GM23248 (cell line): ENCODE measurements at regions not wholly inside any gene's neighbourhood (a gene's known extent, or its start where the extent isn't known, plus 50 kb on each side); places are given as distances from the start of the nearest gene placed in this dataset.
A peak's percentile ranks its signal among the peaks of the same experiment; 100 is the strongest.

Experiments used
- DNase-seq: peaks from one replicate; pipeline ENCODE4 v3.0.0-alpha.2; 2015
- H2AFZ ChIP-seq: fragments of 200-600 bp; sonication (generic); 2 replicates; pipeline ENCODE4 v1.6.1; 2016; ENCODE audit warnings: antibody characterized with exemption
- H3F3A ChIP-seq: fragments of 200-600 bp; sonication (generic); 2 replicates; pipeline ENCODE4 v1.6.1; 2016; ENCODE audit warnings: mild to moderate bottlenecking, antibody characterized with exemption, mixed run types; ENCODE audit not compliant: insufficient read depth
- H3K27ac ChIP-seq: fragments of 200-600 bp; sonication (generic); 2 replicates; pipeline ENCODE4 v1.5.1; 2016; ENCODE audit warnings: mild to moderate bottlenecking
- H3K27me3 ChIP-seq: fragments of 200-600 bp; sonication (generic); replicated peaks from 2 replicates; pipeline ENCODE4 v1.6.1; 2016; ENCODE audit warnings: mild to moderate bottlenecking; ENCODE audit not compliant: insufficient read depth
- H3K36me3 ChIP-seq: fragments of 200-600 bp; sonication (generic); 2 replicates; pipeline ENCODE4 v1.6.1; 2016; ENCODE audit warnings: low read depth, mild to moderate bottlenecking
- H3K4me1 ChIP-seq: fragments of 200-600 bp; sonication (generic); 2 replicates; pipeline ENCODE4 v1.6.1; 2016; ENCODE audit warnings: mild to moderate bottlenecking; ENCODE audit not compliant: insufficient read depth
- H3K4me2 ChIP-seq: fragments of 200-600 bp; sonication (generic); one replicate; pipeline ENCODE4 v1.6.1; 2016; ENCODE audit warnings: mild to moderate bottlenecking; ENCODE audit not compliant: unreplicated experiment
- H3K4me3 ChIP-seq: fragments of 200-600 bp; sonication (generic); 2 replicates; pipeline ENCODE4 v1.5.1; 2016; ENCODE audit warnings: mild to moderate bottlenecking
- H3K79me2 ChIP-seq: fragments of 200-600 bp; sonication (generic); 2 replicates; pipeline ENCODE4 v1.6.1; 2016; ENCODE audit warnings: mild to moderate bottlenecking; ENCODE audit not compliant: insufficient read depth
- H3K9ac ChIP-seq: fragments of 200-600 bp; sonication (generic); 2 replicates; pipeline ENCODE4 v1.6.1; 2016; ENCODE audit warnings: mild to moderate bottlenecking
- H3K9me2 ChIP-seq: fragments of 200-600 bp; sonication (generic); 2 replicates; pipeline ENCODE4 v1.6.1; 2016; ENCODE audit warnings: mixed run types, mild to moderate bottlenecking, moderate library complexity; ENCODE audit not compliant: insufficient read depth
- H3K9me3 ChIP-seq: fragments of 200-600 bp; sonication (generic); one replicate; pipeline ENCODE4 v1.6.1; 2017; ENCODE audit warnings: low read depth
- H4K20me1 ChIP-seq: fragments of 200-600 bp; sonication (generic); 2 replicates; pipeline ENCODE4 v1.6.0; 2016; ENCODE audit not compliant: insufficient read depth
- EZH2 ChIP-seq: fragments of 200-600 bp; sonication (generic); IDR thresholded peaks from 2 replicates; pipeline ENCODE4 v1.6.1; 2018; ENCODE audit warnings: antibody characterized with exemption, mild to moderate bottlenecking; ENCODE audit not compliant: insufficient read depth, poor library complexity, severe bottlenecking
- EZH2phosphoT487 ChIP-seq: fragments of 200-600 bp; sonication (generic); IDR thresholded peaks from 2 replicates; pipeline ENCODE4 v1.6.1; 2018; ENCODE audit warnings: antibody characterized with exemption, moderate library complexity, mild to moderate bottlenecking, low read depth; ENCODE audit not compliant: insufficient read depth
- WGBS, 2 experiments: methylation state at CpG; one replicate each; pipeline ENCODE4 v1.1.6; 2015 to 2017; ENCODE audit warnings: low lambda C conversion rate in 2 of 2, low coverage in 1 of 2; ENCODE audit errors: missing lambda C conversion rate in 2 of 2; 5-methylcytosine and 5-hydroxymethylcytosine counted together
- in situ Hi-C: fragments of 300-500 bp; cut with MboI; formaldehyde crosslinking; loops from 2 replicates; pipeline ENCODE4 v1.15.0; 2020

- H3K27me3 ChIP-seq = no peaks in the 10 kb centered on the region
- H3F3A ChIP-seq = no peaks in the 10 kb centered on the region
- no peaks in the 10 kb centered on the region for H3K9me2 ChIP-seq
- WGBS, 2 experiments = 16 to 62% methylated on average over 1 of the region's 1 CpG
- no peak overlapping the region for H3K27ac ChIP-seq
- no peak overlapping the region for H3K9ac ChIP-seq
- no peaks in the 10 kb centered on the region for H3K79me2 ChIP-seq
- H3K9me3 ChIP-seq = no peaks in the 10 kb centered on the region
- H3K4me1 ChIP-seq = 0 out of 2 replicates have a peak, but pooled peaks cover 7% of the 10 kb centered on the region
- no peak for DNase-seq
- no peak overlapping the region for H3K4me3 ChIP-seq
- H4K20me1 ChIP-seq = no peaks in the 10 kb centered on the region
- H2AFZ ChIP-seq = no peak overlapping the region
- H3K4me2 ChIP-seq = no peak overlapping the region
- TF ChIP-seq EZH2 (no peak), EZH2phosphoT487 (no peak)
- in situ Hi-C loops = loop anchor here (25.0 kb wide), 1 partner anchor 779 kb away; no protein-coding TSS in a partner anchor
- H3K36me3 ChIP-seq = no peaks in the 10 kb centered on the region
These were observed 281.0 kb downstream of the ADRA2A start for GRCh38 chr10:111357859-111358258.

DNA sequence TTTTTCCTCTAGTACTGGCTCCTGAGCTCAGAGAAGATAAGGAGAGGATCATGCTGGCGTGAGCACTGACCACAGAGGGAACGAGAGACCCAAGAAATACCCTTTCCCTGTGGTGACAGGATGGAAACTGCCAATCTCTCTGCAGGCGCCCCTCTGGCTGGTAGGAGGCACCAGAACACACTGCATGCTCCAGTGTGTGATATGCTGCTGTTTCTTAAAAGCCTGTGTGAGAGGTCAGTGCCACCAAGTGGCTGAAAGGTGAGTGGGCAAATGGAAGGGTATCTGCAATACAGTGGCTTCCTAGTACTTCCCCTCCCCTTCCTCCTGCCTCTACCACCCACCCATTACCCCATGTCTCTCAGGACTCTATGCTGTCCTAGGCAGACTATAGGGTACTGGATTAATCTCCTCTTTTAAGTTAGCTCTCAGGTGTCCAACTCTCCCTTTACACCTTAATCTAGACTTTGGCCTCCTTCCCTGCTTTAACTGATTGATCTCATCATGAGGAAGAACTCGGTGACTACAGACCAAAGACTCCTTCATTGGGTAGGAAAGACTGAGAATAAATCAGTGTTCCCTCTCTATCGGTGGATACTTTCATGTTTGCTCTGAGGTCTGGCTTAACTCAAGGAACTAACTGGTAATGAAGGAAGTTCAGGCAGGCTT is 283.6 kb downstream of the ADRA2A start:
- Histone ChIP-seq H3K9me3 (no peaks in the 10 kb centered on the region), H3K4me1 (0 out of 2 replicates have a peak, but pooled peaks cover 7% of the 10 kb centered on the region), H3K9ac (no peak overlapping the region), H3K4me3 (no peak overlapping the region), H3F3A (no peaks in the 10 kb centered on the region), H2AFZ (0 out of 2 replicates have a peak overlapping the region, but pooled peaks have one; percentile 9), H3K36me3 (no peaks in the 10 kb centered on the region), H3K27ac (no peak overlapping the region), H3K79me2 (no peaks in the 10 kb centered on the region), H4K20me1 (no peaks in the 10 kb centered on the region), H3K4me2 (no peak overlapping the region), H3K9me2 (no peaks in the 10 kb centered on the region), H3K27me3 (no peaks in the 10 kb centered on the region)
- in situ Hi-C loops = loop anchor here (25.0 kb wide), 1 partner anchor 777 kb away; no protein-coding TSS in a partner anchor
- DNase-seq = peak; percentile 62
- WGBS, 2 experiments = 29 to 35% methylated on average over 5 of the region's 5 CpGs
- TF ChIP-seq EZH2phosphoT487 (no peak), EZH2 (no peak)

DNA sequence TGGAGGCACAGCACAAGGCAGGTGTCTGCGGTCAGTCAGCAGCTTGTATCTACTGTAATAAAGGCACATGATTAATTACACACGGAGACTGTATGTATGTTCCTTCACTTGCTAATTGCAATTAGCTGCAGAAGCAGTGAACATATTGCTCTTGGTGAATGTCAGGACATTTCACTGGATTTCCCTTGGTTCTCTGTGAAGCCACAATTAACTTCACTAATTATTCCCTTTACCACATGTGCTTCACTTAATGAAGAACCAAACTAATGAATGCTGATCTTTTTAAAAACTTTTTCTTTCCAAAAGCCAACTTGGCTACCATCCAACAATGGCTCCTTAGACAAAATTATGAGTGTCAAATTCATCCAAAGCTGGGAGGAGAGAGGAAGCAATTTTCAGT is 290.7 kb downstream of the ADRA2A start:
- in situ Hi-C loops = loop anchor here (25.0 kb wide), 1 partner anchor 770 kb away; no protein-coding TSS in a partner anchor
- 90 to 93% methylated on average over 2 of the region's 2 CpGs for WGBS, 2 experiments

DNA sequence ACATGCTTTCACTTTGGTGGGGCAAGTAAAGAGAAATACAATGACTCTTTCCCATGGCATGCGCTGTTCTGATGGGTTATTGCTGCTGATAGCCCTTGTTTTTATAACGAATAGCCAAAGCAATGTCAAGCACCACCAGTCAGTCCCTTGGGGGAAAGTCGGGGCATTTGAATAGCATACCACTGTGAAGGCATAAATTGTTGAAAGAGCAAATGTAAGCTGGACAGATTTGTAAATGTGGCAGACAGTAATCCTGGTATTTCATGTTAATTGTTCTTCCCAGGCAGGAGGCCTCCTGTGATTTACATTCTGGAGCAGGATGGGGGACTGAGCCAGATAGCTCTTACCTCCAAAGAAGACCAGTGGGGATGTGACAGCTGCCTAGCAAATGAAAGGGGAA is 293.3 kb downstream of the ADRA2A start:
- no peak overlapping the region for H3K4me3 ChIP-seq
- no peaks in the 10 kb centered on the region for H3K9me2 ChIP-seq
- peak overlapping the region; percentile 5; the same call in 1 of the 2 replicates for H3K27ac ChIP-seq
- no peak overlapping the region for H3K9ac ChIP-seq
- H2AFZ ChIP-seq = no peak overlapping the region
- DNase-seq = peak; percentile 48
- no peaks in the 10 kb centered on the region for H3K27me3 ChIP-seq
- peaks cover 18% of the 10 kb centered on the region for H3K4me1 ChIP-seq
- in situ Hi-C loops = loop anchor here (25.0 kb wide), 1 partner anchor 767 kb away; no protein-coding TSS in a partner anchor
- 36% methylated on average over 3 of the region's 3 CpGs for WGBS, 2 experiments
- no peaks in the 10 kb centered on the region for H3K36me3 ChIP-seq
- no peaks in the 10 kb centered on the region for H3K9me3 ChIP-seq
- H3F3A ChIP-seq = peaks cover 18% of the 10 kb centered on the region; the same call in 1 of the 2 replicates
- TF ChIP-seq EZH2 (no peak), EZH2phosphoT487 (no peak)
- peak overlapping the region; percentile 8 for H3K4me2 ChIP-seq
- no peaks in the 10 kb centered on the region for H3K79me2 ChIP-seq
- H4K20me1 ChIP-seq = no peaks in the 10 kb centered on the region

More for the DNA sequence above, 290.7 kb downstream of the ADRA2A start:
- Histone ChIP-seq H3K9ac (no peak overlapping the region), H3K9me2 (no peaks in the 10 kb centered on the region), H3K4me2 (no peak overlapping the region), H3K27ac (no peak overlapping the region), H3F3A (peaks cover 18% of the 10 kb centered on the region; the same call in 1 of the 2 replicates), H3K79me2 (no peaks in the 10 kb centered on the region), H3K36me3 (no peaks in the 10 kb centered on the region), H2AFZ (no peak overlapping the region), H3K27me3 (no peaks in the 10 kb centered on the region), H3K4me3 (no peak overlapping the region), H3K4me1 (peaks cover 18% of the 10 kb centered on the region), H3K9me3 (no peaks in the 10 kb centered on the region), H4K20me1 (no peaks in the 10 kb centered on the region)
- TF ChIP-seq EZH2 = no peak
- TF ChIP-seq EZH2phosphoT487 = no peak
- DNase-seq = no peak
